ENCODE measurements at regions not wholly inside any gene's neighbourhood (a gene's known extent, or its start where the extent isn't known, plus 50 kb on each side); places are given as distances from the start of the nearest gene placed in this dataset.

DNA sequence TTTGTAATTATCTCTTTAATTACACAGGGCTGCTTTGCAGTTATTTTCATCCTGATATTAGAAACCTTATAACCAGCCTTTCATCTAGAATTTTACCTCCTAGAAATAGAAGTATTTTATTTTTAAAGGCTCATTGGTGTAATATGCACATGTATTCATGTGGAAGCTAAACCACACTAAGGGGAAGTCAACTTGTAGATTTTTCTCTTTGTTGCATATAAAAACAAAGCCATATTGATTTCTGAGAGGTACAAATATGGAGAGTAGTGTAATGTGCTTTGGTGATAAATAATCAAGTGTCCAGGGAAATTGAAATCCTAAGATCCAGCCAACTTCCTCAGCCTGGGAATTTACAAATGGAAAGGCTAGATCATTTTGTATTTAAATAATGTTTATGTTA lies 301.2 kb downstream of the LRATD1 start:
- no peak for FAIRE-seq
- no peak for DNase-seq (ENCODE audit: insufficient read length, low spot score)
- TF ChIP-seq CTCF (IDR thresholded peaks at IDR 0.05; ENCODE audit: insufficient read depth, missing control alignments), result no peak

DNA sequence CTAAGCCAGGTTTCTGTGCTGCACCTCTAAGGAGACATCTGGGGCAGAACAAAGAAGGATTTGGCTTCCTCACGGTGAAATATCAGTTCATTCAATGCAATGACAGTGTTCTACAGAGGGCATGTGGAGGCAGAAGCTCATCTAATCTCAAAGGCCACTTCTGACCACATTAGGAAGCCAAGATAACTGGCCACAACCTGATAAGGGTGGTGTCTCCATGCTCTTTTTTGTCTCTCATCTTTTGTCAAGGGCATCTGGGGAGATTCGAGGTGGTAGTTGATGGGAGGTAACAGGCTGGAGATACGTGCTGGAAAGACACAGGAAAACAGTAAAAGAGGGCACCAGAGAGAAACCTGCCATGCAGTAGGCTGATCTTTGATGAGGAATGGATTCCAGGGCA lies 303.9 kb downstream of the LRATD1 start:
- TF ChIP-seq CTCF (IDR thresholded peaks at IDR 0.05; ENCODE audit: insufficient read depth, missing control alignments), result no peak
- no peak for FAIRE-seq
- no peak for DNase-seq (ENCODE audit: insufficient read length, low spot score)

- FAIRE-seq (no peak), DNase-seq (ENCODE audit: insufficient read length, low spot score) (no peak)
- TF ChIP-seq CTCF (IDR thresholded peaks at IDR 0.05; ENCODE audit: insufficient read depth, missing control alignments), result no peak
These were observed 304.8 kb downstream of the LRATD1 start for GRCh38 chr2:14937336-14937735.

- DNase-seq (ENCODE audit: insufficient read length, low spot score), result no peak
- TF ChIP-seq CTCF (IDR thresholded peaks at IDR 0.05; ENCODE audit: insufficient read depth, missing control alignments), result no peak
- no peak for FAIRE-seq
These were observed 308.7 kb downstream of the LRATD1 start for GRCh38 chr2:14941151-14941631.

- FAIRE-seq, result no peak
- no peak for TF ChIP-seq CTCF (IDR thresholded peaks at IDR 0.05; ENCODE audit: insufficient read depth, missing control alignments)
- no peak for DNase-seq (ENCODE audit: insufficient read length, low spot score)
These were observed 310.5 kb downstream of the LRATD1 start for GRCh38 chr2:14942987-14943386.

- no peak for DNase-seq (ENCODE audit: insufficient read length, low spot score)
These were observed 312.2 kb downstream of the LRATD1 start for GRCh38 chr2:14944562-14945346.

More at GRCh38 chr2:14944562-14945346, 312.2 kb downstream of the LRATD1 start:
- no peak for FAIRE-seq
- peak; percentile 89 for TF ChIP-seq CTCF (IDR thresholded peaks at IDR 0.05; ENCODE audit: insufficient read depth, missing control alignments)

Measured in D721Med (cell line).